ENCODE measurements at regions not wholly inside any gene's neighbourhood (a gene's known extent, or its start where the extent isn't known, plus 50 kb on each side); places are given as distances from the start of the nearest gene placed in this dataset.

GRCh38 chr2:150143087-150143536, 344.4 kb downstream of the RND3 start:
- Histone ChIP-seq H3K9me2 (ENCODE audit: low read depth, low read length) (no peaks in the 10 kb centered on the region), H3K9ac (ENCODE audit: low read length) (no peak overlapping the region), H3K36me3 (ENCODE audit: insufficient read depth, low read length) (no peaks in the 10 kb centered on the region), H2AFZ (ENCODE audit: low read length) (no peak overlapping the region), H3K4me3 (ENCODE audit: low read depth, low read length, poor library complexity, severe bottlenecking) (no peak overlapping the region), H3K4me2 (ENCODE audit: low read length) (no peak overlapping the region), H3K79me2 (ENCODE audit: insufficient read depth, low read length) (no peaks in the 10 kb centered on the region), H3K27ac (ENCODE audit: low read depth, low read length, poor library complexity, severe bottlenecking) (no peak overlapping the region), H3K27me3 (ENCODE audit: insufficient read depth, low read length) (no peaks in the 10 kb centered on the region), H3K9me3 (ENCODE audit: low read length) (no peaks in the 10 kb centered on the region), H3F3A (ENCODE audit: insufficient read depth, low read length) (no peaks in the 10 kb centered on the region), H3K4me1 (ENCODE audit: insufficient read depth, low read length, severe bottlenecking) (no peaks in the 10 kb centered on the region), H4K20me1 (ENCODE audit: insufficient read depth, low read length) (no peaks in the 10 kb centered on the region)
- TF ChIP-seq EZH2 (IDR thresholded peaks at IDR 0.05; ENCODE audit: borderline replicate concordance, low read length) (no peak), CTCF (IDR thresholded peaks at IDR 0.05; ENCODE audit: low read length) (no peak)

- no peaks in the 10 kb centered on the region for H3K4me1 ChIP-seq (ENCODE audit: insufficient read depth, low read length, severe bottlenecking)
- no peaks in the 10 kb centered on the region for H3K36me3 ChIP-seq (ENCODE audit: insufficient read depth, low read length)
- no peaks in the 10 kb centered on the region for H3F3A ChIP-seq (ENCODE audit: insufficient read depth, low read length)
- no peak overlapping the region for H3K27ac ChIP-seq (ENCODE audit: low read depth, low read length, poor library complexity, severe bottlenecking)
- no peaks in the 10 kb centered on the region for H3K27me3 ChIP-seq (ENCODE audit: insufficient read depth, low read length)
- no peak for TF ChIP-seq CTCF (IDR thresholded peaks at IDR 0.05; ENCODE audit: low read length)
- TF ChIP-seq EZH2 (IDR thresholded peaks at IDR 0.05; ENCODE audit: borderline replicate concordance, low read length), result no peak
- no peaks in the 10 kb centered on the region for H3K9me3 ChIP-seq (ENCODE audit: low read length)
- no peak overlapping the region for H3K9ac ChIP-seq (ENCODE audit: low read length)
- H3K9me2 ChIP-seq (ENCODE audit: low read depth, low read length), result no peaks in the 10 kb centered on the region
- H4K20me1 ChIP-seq (ENCODE audit: insufficient read depth, low read length), result no peaks in the 10 kb centered on the region
- H3K4me3 ChIP-seq (ENCODE audit: low read depth, low read length, poor library complexity, severe bottlenecking), result no peak overlapping the region
- no peaks in the 10 kb centered on the region for H3K79me2 ChIP-seq (ENCODE audit: insufficient read depth, low read length)
- H3K4me2 ChIP-seq (ENCODE audit: low read length), result no peak overlapping the region
- H2AFZ ChIP-seq (ENCODE audit: low read length), result no peak overlapping the region
Measured at GRCh38 chr2:150142561-150142960, 344.9 kb downstream of the RND3 start.

GRCh38 chr2:150141226-150142001, 346.1 kb downstream of the RND3 start:
- Histone ChIP-seq H3K27ac (ENCODE audit: low read depth, low read length, poor library complexity, severe bottlenecking) (no peak overlapping the region), H3K4me3 (ENCODE audit: low read depth, low read length, poor library complexity, severe bottlenecking) (no peak overlapping the region), H3K4me2 (ENCODE audit: low read length) (no peak overlapping the region)

More at GRCh38 chr2:150141226-150142001, 346.1 kb downstream of the RND3 start:
- Histone ChIP-seq H3K9me2 (ENCODE audit: low read depth, low read length) (no peaks in the 10 kb centered on the region), H3F3A (ENCODE audit: insufficient read depth, low read length) (no peaks in the 10 kb centered on the region), H3K79me2 (ENCODE audit: insufficient read depth, low read length) (no peaks in the 10 kb centered on the region), H3K9ac (ENCODE audit: low read length) (no peak overlapping the region), H2AFZ (ENCODE audit: low read length) (no peak overlapping the region), H4K20me1 (ENCODE audit: insufficient read depth, low read length) (no peaks in the 10 kb centered on the region), H3K4me1 (ENCODE audit: insufficient read depth, low read length, severe bottlenecking) (no peaks in the 10 kb centered on the region), H3K36me3 (ENCODE audit: insufficient read depth, low read length) (no peaks in the 10 kb centered on the region), H3K9me3 (ENCODE audit: low read length) (no peaks in the 10 kb centered on the region), H3K27me3 (ENCODE audit: insufficient read depth, low read length) (no peaks in the 10 kb centered on the region)
- no peak for TF ChIP-seq CTCF (IDR thresholded peaks at IDR 0.05; ENCODE audit: low read length)
- no peak for TF ChIP-seq EZH2 (IDR thresholded peaks at IDR 0.05; ENCODE audit: borderline replicate concordance, low read length)
